SU-DHL-6 (cell line): ENCODE measurements at regions not wholly inside any gene's neighbourhood (a gene's known extent, or its start where the extent isn't known, plus 50 kb on each side); places are given as distances from the start of the nearest gene placed in this dataset.

Source experiments
- CTCF ChIP-seq: fragments of 200-600 bp; sonication (generic); IDR thresholded peaks from one replicate; pipeline ENCODE4 v1.5.1; 2017; ENCODE audit warnings: antibody characterized with exemption, mild to moderate bottlenecking, low read length, moderate library complexity; ENCODE audit not compliant: insufficient read depth, poor library complexity, severe bottlenecking
- EZH2phosphoT487 ChIP-seq: fragments of 200-600 bp; sonication (generic), shearing (Covaris generic); conservative IDR thresholded peaks from 2 replicates; pipeline ENCODE4 v1.6.1; 2018; ENCODE audit warnings: mild to moderate bottlenecking, antibody characterized with exemption, low read length, moderate library complexity, mixed read lengths

- TF ChIP-seq CTCF = no peak
- TF ChIP-seq EZH2phosphoT487 = no peak
Observed at GRCh38 chr5:5882706-5883105, 460.2 kb downstream of the ICE1 start.
